Astrocyte of the spinal cord (primary cell): ENCODE measurements at regions not wholly inside any gene's neighbourhood (a gene's known extent, or its start where the extent isn't known, plus 50 kb on each side); places are given as distances from the start of the nearest gene placed in this dataset.

Source experiments
- DNase-seq: peaks from one replicate; pipeline ENCODE4 v3.0.0; 2011; ENCODE audit warnings: low read depth, low spot score
- H3K4me3 ChIP-seq: 2 replicates; pipeline ENCODE4 v1.5.1; 2011; ENCODE audit warnings: low read depth, mild to moderate bottlenecking, low read length, moderate library complexity
- in situ Hi-C: cut with HindIII; loops from 2 replicates; pipeline ENCODE4 v1.10.0; 2017; ENCODE audit warnings: low sequenced_read_pairs
- TF ChIP-seq, protein P1 (sequence below): IDR thresholded peaks from 2 replicates; pipeline ENCODE4 v1.5.1; 2012; ENCODE audit warnings: low read depth, mild to moderate bottlenecking, low read length, inconsistent platforms

DNA sequence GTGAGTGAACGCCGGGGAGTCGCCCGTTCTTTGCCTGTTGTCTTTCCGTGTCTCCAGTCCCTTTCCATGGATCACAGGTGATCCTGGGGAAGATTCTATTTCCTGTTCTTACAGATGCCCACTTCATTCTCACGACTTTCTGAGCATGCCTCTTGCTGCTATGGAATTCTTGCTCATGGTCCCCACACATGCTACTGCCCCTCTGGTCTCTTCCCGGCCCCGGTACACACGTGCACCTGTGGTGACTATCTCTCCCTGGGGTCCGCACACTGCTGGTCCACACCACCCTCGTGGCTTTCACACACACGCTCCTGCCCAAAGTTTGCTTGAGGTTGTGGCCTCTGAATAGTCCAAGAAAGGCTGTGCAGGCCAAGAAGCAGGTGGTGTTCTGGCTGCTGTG, 67.9 kb upstream of the ALKAL2 start:
- no peak overlapping the region for H3K4me3 ChIP-seq
- TF ChIP-seq, protein P1, sequence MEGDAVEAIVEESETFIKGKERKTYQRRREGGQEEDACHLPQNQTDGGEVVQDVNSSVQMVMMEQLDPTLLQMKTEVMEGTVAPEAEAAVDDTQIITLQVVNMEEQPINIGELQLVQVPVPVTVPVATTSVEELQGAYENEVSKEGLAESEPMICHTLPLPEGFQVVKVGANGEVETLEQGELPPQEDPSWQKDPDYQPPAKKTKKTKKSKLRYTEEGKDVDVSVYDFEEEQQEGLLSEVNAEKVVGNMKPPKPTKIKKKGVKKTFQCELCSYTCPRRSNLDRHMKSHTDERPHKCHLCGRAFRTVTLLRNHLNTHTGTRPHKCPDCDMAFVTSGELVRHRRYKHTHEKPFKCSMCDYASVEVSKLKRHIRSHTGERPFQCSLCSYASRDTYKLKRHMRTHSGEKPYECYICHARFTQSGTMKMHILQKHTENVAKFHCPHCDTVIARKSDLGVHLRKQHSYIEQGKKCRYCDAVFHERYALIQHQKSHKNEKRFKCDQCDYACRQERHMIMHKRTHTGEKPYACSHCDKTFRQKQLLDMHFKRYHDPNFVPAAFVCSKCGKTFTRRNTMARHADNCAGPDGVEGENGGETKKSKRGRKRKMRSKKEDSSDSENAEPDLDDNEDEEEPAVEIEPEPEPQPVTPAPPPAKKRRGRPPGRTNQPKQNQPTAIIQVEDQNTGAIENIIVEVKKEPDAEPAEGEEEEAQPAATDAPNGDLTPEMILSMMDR: no peak
- no peak for DNase-seq

DNA sequence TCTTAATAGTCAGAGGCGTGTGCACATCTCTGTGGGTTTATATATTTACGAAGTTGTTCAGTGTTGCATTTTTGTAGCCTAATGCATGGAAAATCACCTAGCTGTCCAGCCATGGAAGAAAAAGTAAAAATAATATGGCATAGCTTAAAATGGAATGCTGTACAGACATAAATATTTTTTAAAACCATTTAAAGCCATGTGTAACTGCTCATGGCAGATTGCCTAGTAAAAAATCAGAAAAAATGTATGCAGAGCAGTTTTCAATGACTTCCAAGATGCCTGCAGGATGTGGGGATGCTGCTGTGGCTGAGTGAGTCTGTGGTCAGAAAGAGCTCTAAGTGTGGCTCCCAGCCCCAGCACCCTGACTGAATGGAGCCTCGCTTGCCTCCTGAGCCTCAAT, 64.8 kb upstream of the ALKAL2 start:
- DNase-seq: peak; percentile 41
- no peak overlapping the region for H3K4me3 ChIP-seq
- TF ChIP-seq, protein P1: no peak
- in situ Hi-C loops: no loop called here

More for the DNA sequence above, 67.9 kb upstream of the ALKAL2 start:
- in situ Hi-C loops: no loop called here

- in situ Hi-C loops: no loop called here
- TF ChIP-seq, protein P1: no peak
- H3K4me3 ChIP-seq: no peak overlapping the region
- DNase-seq: no peak
Measured at GRCh38 chr2:349390-349789, 61.5 kb upstream of the ALKAL2 start.

- in situ Hi-C loops: no loop called here
- H3K4me3 ChIP-seq: no peak overlapping the region
- TF ChIP-seq, protein P1: no peak
- peak; percentile 86 for DNase-seq
Measured at GRCh38 chr2:348361-348916, 60.5 kb upstream of the ALKAL2 start.

GRCh38 chr2:344811-345210, 56.9 kb upstream of the ALKAL2 start:
- TF ChIP-seq, protein P1: no peak
- in situ Hi-C loops: no loop called here
- H3K4me3 ChIP-seq: no peak overlapping the region
- DNase-seq: no peak

- TF ChIP-seq, protein P1: no peak
- H3K4me3 ChIP-seq: no peak overlapping the region
- in situ Hi-C loops: no loop called here
- DNase-seq: no peak
Measured at GRCh38 chr2:343355-343754, 55.5 kb upstream of the ALKAL2 start.

GRCh38 chr2:341912-342311, 54.0 kb upstream of the ALKAL2 start:
- H3K4me3 ChIP-seq: no peak overlapping the region
- no peak for DNase-seq
- TF ChIP-seq, protein P1: no peak
- in situ Hi-C loops: no loop called here
